PC-9 (cell line): ENCODE measurements at regions not wholly inside any gene's neighbourhood (a gene's known extent, or its start where the extent isn't known, plus 50 kb on each side); places are given as distances from the start of the nearest gene placed in this dataset.

ENCODE experiments used
- BruUV-seq: library from RNA; stranded (reverse); fragments of 400-500 nt; replicated peaks from 2 replicates; lab custom pipeline; 2021; lab: Mats Ljungman, UMichigan
- CTCF ChIA-PET: fragments of 300-600 bp; sonication (Branson Sonifier 250); formaldehyde crosslinking; loops from one replicate; lab custom pipeline; 2022; ENCODE audit warnings: antibody characterized with exemption; lab: Charles Lee
- POLR2A ChIA-PET: fragments of 300-600 bp; sonication (Branson Sonifier 250); formaldehyde crosslinking; loops from one replicate; lab custom pipeline; 2022; ENCODE audit warnings: antibody characterized with exemption; ENCODE audit not compliant: unreplicated experiment; lab: Charles Lee
- DNase-seq, 2 experiments: peaks; one replicate each; pipeline versions ENCODE4 v3.0.0 to v3.0.0-alpha.2; 2015 to 2022; ENCODE audit warnings: mixed read lengths in 1 of 2
- H2AFZ ChIP-seq: fragments of 200-600 bp; sonication (generic); 2 replicates; pipeline ENCODE4 v1.8.1; 2017; ENCODE audit warnings: antibody characterized with exemption
- H3F3A ChIP-seq: fragments of 200-600 bp; sonication (generic); 2 replicates; pipeline ENCODE4 v1.8.1; 2017; ENCODE audit warnings: antibody characterized with exemption, mild to moderate bottlenecking, low read depth; ENCODE audit not compliant: insufficient read depth
- H3K27ac ChIP-seq: fragments of 200-600 bp; sonication (generic); 2 replicates; pipeline ENCODE4 v1.6.1; 2016; ENCODE audit warnings: mixed run types
- H3K27me3 ChIP-seq: fragments of 200-600 bp; sonication (generic); 2 replicates; pipeline ENCODE4 v1.6.1; 2016; ENCODE audit warnings: low read depth, mixed run types; ENCODE audit not compliant: insufficient read depth
- H3K36me3 ChIP-seq: fragments of 200-600 bp; sonication (generic); 2 replicates; pipeline ENCODE4 v1.6.1; 2016; ENCODE audit warnings: low read depth, mixed run types
- H3K4me1 ChIP-seq: fragments of 200-600 bp; sonication (generic); replicated peaks from 2 replicates; pipeline ENCODE4 v1.6.1; 2016; ENCODE audit warnings: mixed run types; ENCODE audit not compliant: insufficient read depth
- H3K4me2 ChIP-seq: fragments of 200-600 bp; sonication (generic); 2 replicates; pipeline ENCODE4 v1.6.1; 2017; ENCODE audit warnings: mixed run types
- H3K4me3 ChIP-seq: fragments of 200-600 bp; sonication (generic); 2 replicates; pipeline ENCODE4 v1.6.1; 2016; ENCODE audit warnings: mixed run types
- H3K79me2 ChIP-seq: fragments of 200-600 bp; sonication (generic); 2 replicates; pipeline ENCODE4 v1.6.1; 2017; ENCODE audit warnings: low read depth, mixed run types
- H3K9me2 ChIP-seq: fragments of 200-600 bp; sonication (generic); 2 replicates; pipeline ENCODE4 v1.8.1; 2017; ENCODE audit warnings: mild to moderate bottlenecking; ENCODE audit not compliant: insufficient read depth
- H3K9me3 ChIP-seq: fragments of 200-600 bp; sonication (generic); 2 replicates; pipeline ENCODE4 v1.8.1; 2016; ENCODE audit warnings: low read depth; ENCODE audit not compliant: insufficient read depth
- H4K20me1 ChIP-seq: fragments of 200-600 bp; sonication (generic); 2 replicates; pipeline ENCODE4 v1.8.1; 2017; ENCODE audit not compliant: insufficient read depth
- EZH2 ChIP-seq: fragments of 200-600 bp; sonication (generic); IDR thresholded peaks from 2 replicates; pipeline ENCODE4 v1.8.0; 2017; ENCODE audit warnings: antibody characterized with exemption, low read depth
- intact Hi-C: fragments of 100-400 bp; cut with micrococcal nuclease; formaldehyde crosslinking; loops from one replicate; pipeline ENCODE4 v1.10.0; 2022; ENCODE audit not compliant: unreplicated experiment
- TF ChIP-seq, protein P1 (sequence below): fragments of 200-600 bp; sonication (generic); conservative IDR thresholded peaks from 2 replicates; pipeline ENCODE4 v1.6.1; 2017; ENCODE audit warnings: mixed run types, antibody characterized with exemption, mild to moderate bottlenecking, moderate library complexity

DNA sequence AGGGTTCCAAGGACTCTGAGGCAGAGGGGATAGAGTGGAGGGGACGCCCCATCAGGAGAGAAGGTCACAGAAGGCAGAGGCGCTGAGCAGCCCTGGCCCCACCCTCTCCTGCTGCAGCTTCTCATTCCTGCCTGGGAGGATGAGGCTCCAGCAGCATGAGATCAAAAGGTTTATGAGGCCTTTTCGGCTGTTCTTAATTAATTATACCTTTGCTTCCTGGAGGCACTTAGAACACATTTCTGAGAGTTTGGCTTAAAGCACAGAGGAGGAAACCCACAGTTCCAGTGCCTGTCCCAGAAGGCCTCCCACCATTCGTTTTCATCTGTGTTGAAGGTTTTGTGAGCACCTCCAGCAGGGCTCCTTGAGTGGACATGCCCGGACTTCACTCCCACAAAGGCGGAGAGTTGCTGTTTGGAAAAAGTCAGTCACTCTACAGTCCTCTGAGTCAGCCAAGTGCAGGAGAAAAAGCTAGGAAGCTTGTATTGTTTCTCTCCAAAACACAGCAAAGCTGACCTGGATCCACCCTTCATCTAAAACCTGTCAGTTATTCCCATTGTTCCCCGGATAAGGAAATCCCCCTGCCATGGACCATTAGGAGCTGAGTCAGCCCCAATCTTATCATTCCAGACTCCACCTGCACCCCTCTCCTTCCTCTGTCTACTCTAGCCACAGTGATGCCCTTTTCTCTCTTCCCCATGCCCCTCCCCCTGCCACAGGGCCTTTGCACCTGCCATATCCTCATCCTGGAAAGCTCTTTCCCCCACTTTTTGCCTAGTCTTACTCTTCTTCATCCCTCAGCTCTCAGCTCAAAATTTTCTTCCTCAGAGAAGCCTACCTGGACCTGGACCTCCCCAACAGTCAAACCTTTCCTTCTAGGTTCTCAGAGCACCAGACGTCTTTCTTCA, 276.8 kb downstream of the FBXW7 start:
- H3F3A ChIP-seq: no peaks in the 10 kb centered on the region
- H3K4me1 ChIP-seq: no peaks in the 10 kb centered on the region
- H4K20me1 ChIP-seq: no peaks in the 10 kb centered on the region
- H3K36me3 ChIP-seq: no peaks in the 10 kb centered on the region
- POLR2A ChIA-PET: interaction anchor here (0.6 kb wide), 1 partner anchor 320 kb away, joined by 3 read pairs; no protein-coding TSS in a partner anchor
- DNase-seq: no peak
- H3K79me2 ChIP-seq: no peaks in the 10 kb centered on the region
- H3K27me3 ChIP-seq: no peaks in the 10 kb centered on the region; the same call in 1 of the 2 replicates
- CTCF ChIA-PET: no interaction called here
- intact Hi-C loops: no loop called here
- H3K9me2 ChIP-seq: no peaks in the 10 kb centered on the region
- H3K4me3 ChIP-seq: no peak overlapping the region
- no peak overlapping the region for H3K27ac ChIP-seq
- no peak overlapping the region for H2AFZ ChIP-seq
- BruUV-seq: no TSS peak
- peaks cover 3% of the 10 kb centered on the region; the same call in 1 of the 2 replicates for H3K9me3 ChIP-seq
- no peak overlapping the region for H3K4me2 ChIP-seq
- TF ChIP-seq EZH2: no peak
- TF ChIP-seq, protein P1, sequence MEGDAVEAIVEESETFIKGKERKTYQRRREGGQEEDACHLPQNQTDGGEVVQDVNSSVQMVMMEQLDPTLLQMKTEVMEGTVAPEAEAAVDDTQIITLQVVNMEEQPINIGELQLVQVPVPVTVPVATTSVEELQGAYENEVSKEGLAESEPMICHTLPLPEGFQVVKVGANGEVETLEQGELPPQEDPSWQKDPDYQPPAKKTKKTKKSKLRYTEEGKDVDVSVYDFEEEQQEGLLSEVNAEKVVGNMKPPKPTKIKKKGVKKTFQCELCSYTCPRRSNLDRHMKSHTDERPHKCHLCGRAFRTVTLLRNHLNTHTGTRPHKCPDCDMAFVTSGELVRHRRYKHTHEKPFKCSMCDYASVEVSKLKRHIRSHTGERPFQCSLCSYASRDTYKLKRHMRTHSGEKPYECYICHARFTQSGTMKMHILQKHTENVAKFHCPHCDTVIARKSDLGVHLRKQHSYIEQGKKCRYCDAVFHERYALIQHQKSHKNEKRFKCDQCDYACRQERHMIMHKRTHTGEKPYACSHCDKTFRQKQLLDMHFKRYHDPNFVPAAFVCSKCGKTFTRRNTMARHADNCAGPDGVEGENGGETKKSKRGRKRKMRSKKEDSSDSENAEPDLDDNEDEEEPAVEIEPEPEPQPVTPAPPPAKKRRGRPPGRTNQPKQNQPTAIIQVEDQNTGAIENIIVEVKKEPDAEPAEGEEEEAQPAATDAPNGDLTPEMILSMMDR: no peak

DNA sequence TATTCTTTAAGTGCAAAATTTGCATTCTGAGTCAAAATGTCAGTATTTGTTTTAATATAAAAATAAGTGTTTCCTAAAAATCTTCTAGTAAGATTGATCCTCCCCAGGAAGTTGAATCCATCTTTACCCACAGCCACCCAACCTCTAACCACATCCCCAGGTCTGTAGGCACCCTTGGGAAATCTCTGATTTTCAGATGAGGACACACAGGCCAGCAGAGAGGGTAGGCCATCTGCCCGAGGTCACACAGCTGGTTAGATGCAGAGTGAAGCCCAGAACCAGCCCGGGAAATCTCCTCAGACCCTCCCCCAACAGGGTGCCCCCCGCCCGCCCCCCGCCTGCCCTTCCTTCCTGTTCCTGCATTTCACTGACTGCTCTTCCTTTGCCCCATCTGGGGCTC, 277.5 kb downstream of the FBXW7 start:
- Histone ChIP-seq H3K9me2 (no peaks in the 10 kb centered on the region), H3K4me2 (no peak overlapping the region), H3K79me2 (no peaks in the 10 kb centered on the region), H2AFZ (no peak overlapping the region), H4K20me1 (no peaks in the 10 kb centered on the region), H3K4me1 (no peaks in the 10 kb centered on the region), H3K27me3 (no peaks in the 10 kb centered on the region; the same call in 1 of the 2 replicates), H3K36me3 (no peaks in the 10 kb centered on the region), H3F3A (no peaks in the 10 kb centered on the region), H3K9me3 (peaks cover 3% of the 10 kb centered on the region; the same call in 1 of the 2 replicates), H3K4me3 (no peak overlapping the region), H3K27ac (no peak overlapping the region)
- TF ChIP-seq EZH2: no peak
- CTCF ChIA-PET: no interaction called here
- no peak for DNase-seq
- intact Hi-C loops: no loop called here
- POLR2A ChIA-PET: interaction anchor here (0.6 kb wide), 1 partner anchor 321 kb away, joined by 3 read pairs; no protein-coding TSS in a partner anchor
- no TSS peak for BruUV-seq

DNA sequence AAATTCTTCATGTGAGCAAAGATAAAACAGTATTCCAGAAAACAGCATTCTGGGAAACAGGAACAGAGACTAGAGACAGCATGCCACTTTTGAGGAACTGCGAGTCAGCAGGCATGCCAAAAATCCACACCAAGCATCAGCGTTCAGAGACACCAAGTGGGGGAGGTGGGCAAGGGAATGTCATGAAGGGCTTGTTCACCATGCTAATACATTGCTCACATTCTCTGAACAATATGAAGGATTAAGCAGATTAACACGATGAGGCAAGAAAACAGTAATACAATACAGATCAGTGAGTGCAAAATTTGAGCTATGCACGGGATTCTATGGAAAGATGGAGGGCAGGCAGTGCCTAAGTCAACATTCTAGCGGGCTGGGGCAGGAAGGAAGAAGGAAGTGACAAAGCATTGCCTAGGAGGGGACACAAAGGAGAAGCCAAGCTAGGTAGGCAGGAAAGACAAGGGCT, 278.3 kb downstream of the FBXW7 start:
- Histone ChIP-seq H3K27ac (no peak overlapping the region), H4K20me1 (no peaks in the 10 kb centered on the region), H3K79me2 (no peaks in the 10 kb centered on the region), H3K36me3 (no peaks in the 10 kb centered on the region), H2AFZ (no peak overlapping the region), H3K4me2 (no peak overlapping the region), H3K27me3 (no peaks in the 10 kb centered on the region; the same call in 1 of the 2 replicates), H3K9me3 (peaks cover 3% of the 10 kb centered on the region; the same call in 1 of the 2 replicates), H3K4me1 (no peaks in the 10 kb centered on the region), H3K4me3 (no peak overlapping the region), H3K9me2 (no peaks in the 10 kb centered on the region), H3F3A (no peaks in the 10 kb centered on the region)
- BruUV-seq: no TSS peak
- DNase-seq: no peak
- ChIA-PET CTCF (no interaction called here), POLR2A (no interaction called here)
- intact Hi-C loops: no loop called here
- TF ChIP-seq, protein P1: no peak
- TF ChIP-seq EZH2: no peak
